GM06990 (cell line): ENCODE measurements at regions not wholly inside any gene's neighbourhood (a gene's known extent, or its start where the extent isn't known, plus 50 kb on each side); places are given as distances from the start of the nearest gene placed in this dataset.
A peak's percentile ranks its signal among the peaks of the same experiment; 100 is the strongest.

Source experiments
- DNase-seq: peaks from one replicate; pipeline ENCODE4 v3.0.0-alpha.2; 2011; ENCODE audit not compliant: insufficient read length; ENCODE audit errors: extremely low read depth
- H3K27me3 ChIP-seq: replicated peaks from 2 replicates; pipeline ENCODE4 v1.6.0; 2011; ENCODE audit warnings: low read length; ENCODE audit not compliant: control insufficient read depth, insufficient read depth
- H3K36me3 ChIP-seq: 2 replicates; pipeline ENCODE4 v1.5.1; 2011; ENCODE audit warnings: low read length; ENCODE audit not compliant: control insufficient read depth, insufficient read depth
- H3K4me3 ChIP-seq: replicated peaks from 2 replicates; pipeline ENCODE4 v1.5.1; 2011; ENCODE audit warnings: low read depth, mild to moderate bottlenecking, control low read depth, low read length
- CTCF ChIP-seq: IDR thresholded peaks from 2 replicates; pipeline ENCODE4 v1.5.1; 2011; ENCODE audit warnings: low read length, control low read depth, mild to moderate bottlenecking, inconsistent platforms; ENCODE audit not compliant: insufficient read depth, poor library complexity, severe bottlenecking

- no peaks in the 10 kb centered on the region for H3K27me3 ChIP-seq
- H3K4me3 ChIP-seq, result no peak overlapping the region
- no peaks in the 10 kb centered on the region for H3K36me3 ChIP-seq
- no peak for TF ChIP-seq CTCF
- no peak for DNase-seq
These were observed 52.7 kb upstream of the FRMPD3 start for GRCh38 chrX:107396783-107397182.

- no peaks in the 10 kb centered on the region for H3K36me3 ChIP-seq
- no peaks in the 10 kb centered on the region for H3K27me3 ChIP-seq
- H3K4me3 ChIP-seq, result no peak overlapping the region
- TF ChIP-seq CTCF, result no peak
- peak; percentile 13 for DNase-seq
These were observed 51.3 kb upstream of the FRMPD3 start for GRCh38 chrX:107398115-107398514.
